ENCODE measurements at regions not wholly inside any gene's neighbourhood (a gene's known extent, or its start where the extent isn't known, plus 50 kb on each side); places are given as distances from the start of the nearest gene placed in this dataset.

GRCh38 chr5:6826756-6827155 is 113.5 kb downstream of the TENT4A start:
- no peak overlapping the region for H3K27ac ChIP-seq (ENCODE audit: low read length)
- WGBS (ENCODE audit: insufficient coverage): 93% methylated on average over 6 of the region's 6 CpGs
- H3K4me1 ChIP-seq (ENCODE audit: control insufficient read depth, insufficient read depth, low read length): peaks cover 5% of the 10 kb centered on the region
- H3K27me3 ChIP-seq (ENCODE audit: control insufficient read depth, insufficient read depth, low read length): no peaks in the 10 kb centered on the region
- H3K9me3 Mint-ChIP-seq: peaks cover under 1 to 4% of the 10 kb centered on the region in 2 donors
- H3K4me3 Mint-ChIP-seq: no peak overlapping the region
- H3K4me1 Mint-ChIP-seq: peaks cover 23 to 29% of the 10 kb centered on the region in 2 donors
- H3K36me3 Mint-ChIP-seq: no peaks in the 10 kb centered on the region
- no peak overlapping the region for H3K27ac Mint-ChIP-seq
- H3K4me3 ChIP-seq (ENCODE audit: low read length): no peak overlapping the region
- no peaks in the 10 kb centered on the region for H3K36me3 ChIP-seq (ENCODE audit: control insufficient read depth, insufficient read depth, low read length)
- no peak for TF ChIP-seq CTCF (IDR thresholded peaks at IDR 0.05)
- DNase-seq (no peak), ATAC-seq (no peak)
- H3K9me3 ChIP-seq (ENCODE audit: control insufficient read depth, insufficient read depth, low read length): peaks cover 3% of the 10 kb centered on the region
- H3K27me3 Mint-ChIP-seq (ENCODE audit: low read depth in 2 of 2): peaks cover 6 to 17% of the 10 kb centered on the region in 2 donors
- intact Hi-C loops (cut with micrococcal nuclease): no loop called here

- DNase-seq (peak in 1 of 2 donors; percentile 71), ATAC-seq (peak; percentile 92 to 98 (median 96))
- peaks cover 0 to 4% of the 10 kb centered on the region in 2 donors for H3K9me3 Mint-ChIP-seq
- peaks cover 5% of the 10 kb centered on the region for H3K4me1 ChIP-seq (ENCODE audit: control insufficient read depth, insufficient read depth, low read length)
- H3K36me3 Mint-ChIP-seq: no peaks in the 10 kb centered on the region
- TF ChIP-seq CTCF (IDR thresholded peaks at IDR 0.05): no peak
- H3K36me3 ChIP-seq (ENCODE audit: control insufficient read depth, insufficient read depth, low read length): no peaks in the 10 kb centered on the region
- intact Hi-C loops (cut with micrococcal nuclease): no loop called here
- peak overlapping the region; percentile 39 for H3K27ac ChIP-seq (ENCODE audit: low read length)
- H3K4me1 Mint-ChIP-seq: peaks cover 27 to 32% of the 10 kb centered on the region in 2 donors
- peak overlapping the region; percentile 45 for H3K4me3 ChIP-seq (ENCODE audit: low read length)
- no peaks in the 10 kb centered on the region for H3K9me3 ChIP-seq (ENCODE audit: control insufficient read depth, insufficient read depth, low read length)
- no peaks in the 10 kb centered on the region for H3K27me3 ChIP-seq (ENCODE audit: control insufficient read depth, insufficient read depth, low read length)
- peaks cover 6 to 14% of the 10 kb centered on the region in 2 donors for H3K27me3 Mint-ChIP-seq (ENCODE audit: low read depth in 2 of 2)
- WGBS (ENCODE audit: insufficient coverage): 40% methylated on average over 9 of the region's 9 CpGs
- peak overlapping the region; percentile 96 for H3K4me3 Mint-ChIP-seq
- peak overlapping the region; percentile 92 for H3K27ac Mint-ChIP-seq
Observed at GRCh38 chr5:6827526-6828219, 114.4 kb downstream of the TENT4A start.

- Histone ChIP-seq H3K4me1 (ENCODE audit: control insufficient read depth, insufficient read depth, low read length) (peaks cover 5% of the 10 kb centered on the region), H3K27ac (ENCODE audit: low read length) (no peak overlapping the region), H3K36me3 (ENCODE audit: control insufficient read depth, insufficient read depth, low read length) (no peaks in the 10 kb centered on the region), H3K4me3 (ENCODE audit: low read length) (no peak overlapping the region), H3K9me3 (ENCODE audit: control insufficient read depth, insufficient read depth, low read length) (no peaks in the 10 kb centered on the region), H3K27me3 (ENCODE audit: control insufficient read depth, insufficient read depth, low read length) (no peaks in the 10 kb centered on the region)
- Mint-ChIP-seq H3K27ac (peak overlapping the region; percentile 92), H3K27me3 (ENCODE audit: low read depth in 2 of 2) (peaks cover 0 to under 1% of the 10 kb centered on the region in 2 donors), H3K36me3 (no peaks in the 10 kb centered on the region), H3K9me3 (peaks cover 0 to 4% of the 10 kb centered on the region in 2 donors), H3K4me1 (peaks cover 32 to 36% of the 10 kb centered on the region in 2 donors), H3K4me3 (peak overlapping the region; percentile 41)
- intact Hi-C loops (cut with micrococcal nuclease): no loop called here
- no peak for TF ChIP-seq CTCF (IDR thresholded peaks at IDR 0.05)
- peak in 1 of 2 donors; percentile 50 for DNase-seq
- peak in 2 of 3 donors; percentile 42 to 55 for ATAC-seq
- WGBS (ENCODE audit: insufficient coverage): 67% methylated on average over 4 of the region's 5 CpGs
Observed at GRCh38 chr5:6829150-6829784, 116.0 kb downstream of the TENT4A start.
